Ishikawa (cell line): ENCODE measurements at regions not wholly inside any gene's neighbourhood (a gene's known extent, or its start where the extent isn't known, plus 50 kb on each side); places are given as distances from the start of the nearest gene placed in this dataset.

Experiments used
- CREB1 ChIP-seq: IDR thresholded peaks from 2 replicates; pipeline ENCODE4 v1.6.1; 2012; ENCODE audit warnings: low read depth
- EGR1 ChIP-seq: IDR thresholded peaks from 2 replicates; pipeline ENCODE4 v1.6.1; 2012
- EP300 ChIP-seq: IDR thresholded peaks from 2 replicates; pipeline ENCODE4 v1.6.1; 2012; ENCODE audit warnings: borderline replicate concordance
- FOXM1 ChIP-seq: IDR thresholded peaks from 2 replicates; pipeline ENCODE4 v1.6.1; 2012; ENCODE audit warnings: low read depth, borderline replicate concordance
- MAX ChIP-seq: IDR thresholded peaks from 2 replicates; pipeline ENCODE4 v1.6.1; 2012
- NFIC ChIP-seq: IDR thresholded peaks from 2 replicates; pipeline ENCODE4 v1.6.1; 2012
- RAD21 ChIP-seq: IDR thresholded peaks from 2 replicates; pipeline ENCODE4 v1.6.1; 2012; ENCODE audit warnings: low read depth
- TEAD4 ChIP-seq: IDR thresholded peaks from 2 replicates; pipeline ENCODE4 v1.6.1; 2012
- YY1 ChIP-seq: IDR thresholded peaks from 2 replicates; pipeline ENCODE4 v1.6.1; 2012; ENCODE audit warnings: low read depth

DNA sequence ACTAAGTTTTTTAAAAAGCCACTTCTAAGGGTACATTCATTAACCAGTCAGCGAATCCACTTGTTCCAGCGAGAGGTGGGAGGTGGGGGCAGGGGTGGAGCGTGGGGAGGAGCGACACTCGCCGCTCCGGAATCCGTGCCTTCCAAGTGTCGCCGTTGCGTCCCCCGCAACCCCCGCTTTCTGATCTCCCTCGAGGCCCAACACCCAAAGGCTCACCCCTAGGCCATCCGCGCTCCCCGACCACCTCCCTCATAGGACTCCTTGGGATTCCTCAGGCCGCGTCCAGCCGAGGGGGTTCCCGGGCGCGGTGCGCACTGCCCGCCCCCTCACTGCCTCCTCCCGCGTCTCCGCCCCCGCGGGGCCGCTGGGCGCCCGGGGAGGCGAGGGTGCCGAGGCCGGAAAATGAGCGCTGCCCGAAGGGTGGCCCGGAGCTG lies 108.1 kb upstream of the STOX2 start:
- TF ChIP-seq NFIC, result no peak
- TF ChIP-seq EGR1, result peak; percentile 97
- TF ChIP-seq YY1, result peak; percentile 64; the same call in 1 of the 2 replicates
- TF ChIP-seq RAD21, result no peak
- no peak; the same call in 1 of the 2 replicates for TF ChIP-seq MAX
- TF ChIP-seq FOXM1, result no peak
- 0 out of 2 replicates have a peak, but pooled peaks have one; percentile 18 for TF ChIP-seq TEAD4
- peak; percentile 46; the same call in 1 of the 2 replicates for TF ChIP-seq EP300
- no peak for TF ChIP-seq CREB1
